PC-9 (cell line): ENCODE measurements at regions not wholly inside any gene's neighbourhood (a gene's known extent, or its start where the extent isn't known, plus 50 kb on each side); places are given as distances from the start of the nearest gene placed in this dataset.
A peak's percentile ranks its signal among the peaks of the same experiment; 100 is the strongest.

Experiments used
- BruUV-seq: library from RNA; stranded (reverse); fragments of 400-500 nt; replicated peaks from 2 replicates; lab custom pipeline; 2021; lab: Mats Ljungman, UMichigan
- CTCF ChIA-PET: fragments of 300-600 bp; sonication (Branson Sonifier 250); formaldehyde crosslinking; loops from one replicate; lab custom pipeline; 2022; ENCODE audit warnings: antibody characterized with exemption; lab: Charles Lee
- POLR2A ChIA-PET: fragments of 300-600 bp; sonication (Branson Sonifier 250); formaldehyde crosslinking; loops from one replicate; lab custom pipeline; 2022; ENCODE audit warnings: antibody characterized with exemption; ENCODE audit not compliant: unreplicated experiment; lab: Charles Lee
- DNase-seq, 2 experiments: peaks; one replicate each; pipeline versions ENCODE4 v3.0.0 to v3.0.0-alpha.2; 2015 to 2022; ENCODE audit warnings: mixed read lengths in 1 of 2
- H2AFZ ChIP-seq: fragments of 200-600 bp; sonication (generic); 2 replicates; pipeline ENCODE4 v1.8.1; 2017; ENCODE audit warnings: antibody characterized with exemption
- H3F3A ChIP-seq: fragments of 200-600 bp; sonication (generic); 2 replicates; pipeline ENCODE4 v1.8.1; 2017; ENCODE audit warnings: antibody characterized with exemption, mild to moderate bottlenecking, low read depth; ENCODE audit not compliant: insufficient read depth
- H3K27ac ChIP-seq: fragments of 200-600 bp; sonication (generic); 2 replicates; pipeline ENCODE4 v1.6.1; 2016; ENCODE audit warnings: mixed run types
- H3K27me3 ChIP-seq: fragments of 200-600 bp; sonication (generic); 2 replicates; pipeline ENCODE4 v1.6.1; 2016; ENCODE audit warnings: low read depth, mixed run types; ENCODE audit not compliant: insufficient read depth
- H3K36me3 ChIP-seq: fragments of 200-600 bp; sonication (generic); 2 replicates; pipeline ENCODE4 v1.6.1; 2016; ENCODE audit warnings: low read depth, mixed run types
- H3K4me1 ChIP-seq: fragments of 200-600 bp; sonication (generic); replicated peaks from 2 replicates; pipeline ENCODE4 v1.6.1; 2016; ENCODE audit warnings: mixed run types; ENCODE audit not compliant: insufficient read depth
- H3K4me2 ChIP-seq: fragments of 200-600 bp; sonication (generic); 2 replicates; pipeline ENCODE4 v1.6.1; 2017; ENCODE audit warnings: mixed run types
- H3K4me3 ChIP-seq: fragments of 200-600 bp; sonication (generic); 2 replicates; pipeline ENCODE4 v1.6.1; 2016; ENCODE audit warnings: mixed run types
- H3K79me2 ChIP-seq: fragments of 200-600 bp; sonication (generic); 2 replicates; pipeline ENCODE4 v1.6.1; 2017; ENCODE audit warnings: low read depth, mixed run types
- H3K9me2 ChIP-seq: fragments of 200-600 bp; sonication (generic); 2 replicates; pipeline ENCODE4 v1.8.1; 2017; ENCODE audit warnings: mild to moderate bottlenecking; ENCODE audit not compliant: insufficient read depth
- H3K9me3 ChIP-seq: fragments of 200-600 bp; sonication (generic); 2 replicates; pipeline ENCODE4 v1.8.1; 2016; ENCODE audit warnings: low read depth; ENCODE audit not compliant: insufficient read depth
- H4K20me1 ChIP-seq: fragments of 200-600 bp; sonication (generic); 2 replicates; pipeline ENCODE4 v1.8.1; 2017; ENCODE audit not compliant: insufficient read depth
- EZH2 ChIP-seq: fragments of 200-600 bp; sonication (generic); IDR thresholded peaks from 2 replicates; pipeline ENCODE4 v1.8.0; 2017; ENCODE audit warnings: antibody characterized with exemption, low read depth
- intact Hi-C: fragments of 100-400 bp; cut with micrococcal nuclease; formaldehyde crosslinking; loops from one replicate; pipeline ENCODE4 v1.10.0; 2022; ENCODE audit not compliant: unreplicated experiment
- TF ChIP-seq, protein P1 (sequence below): fragments of 200-600 bp; sonication (generic); conservative IDR thresholded peaks from 2 replicates; pipeline ENCODE4 v1.6.1; 2017; ENCODE audit warnings: mixed run types, antibody characterized with exemption, mild to moderate bottlenecking, moderate library complexity

DNA sequence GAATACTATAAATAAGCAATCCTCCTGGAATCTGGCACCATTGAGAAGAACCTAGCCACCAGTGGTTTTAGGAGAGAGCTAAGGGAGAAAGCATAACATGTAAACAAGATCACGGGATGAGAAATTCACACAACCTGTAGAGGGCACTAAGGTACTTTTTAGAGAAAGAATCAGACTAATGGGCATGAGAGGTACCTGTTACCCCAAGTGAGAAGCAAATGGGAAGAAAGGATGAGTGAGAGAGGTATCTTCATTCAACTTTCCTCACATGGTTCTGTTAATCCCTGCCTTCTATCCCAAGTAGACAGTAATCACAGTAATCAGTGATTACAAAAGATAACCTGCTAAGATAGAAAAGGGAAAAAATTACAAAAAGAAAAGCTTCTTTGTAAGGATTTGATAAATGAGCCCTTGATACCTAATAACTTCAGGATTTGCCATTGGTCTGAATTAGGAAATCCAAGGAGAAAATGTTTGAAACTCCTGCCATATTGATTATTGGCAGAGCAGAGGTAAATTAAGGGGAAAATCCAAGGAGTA lies 251.1 kb upstream of the ADGRL2 start:
- Histone ChIP-seq H3K9me2 (no peaks in the 10 kb centered on the region), H4K20me1 (no peaks in the 10 kb centered on the region), H3K27ac (no peak overlapping the region), H3F3A (0 out of 2 replicates have a peak, but pooled peaks cover 7% of the 10 kb centered on the region), H3K79me2 (no peaks in the 10 kb centered on the region), H3K4me2 (no peak overlapping the region), H3K4me3 (no peak overlapping the region), H2AFZ (no peak overlapping the region), H3K36me3 (no peaks in the 10 kb centered on the region), H3K4me1 (peaks cover 23% of the 10 kb centered on the region), H3K27me3 (no peaks in the 10 kb centered on the region), H3K9me3 (no peaks in the 10 kb centered on the region; the same call in 1 of the 2 replicates)
- TF ChIP-seq, protein P1, sequence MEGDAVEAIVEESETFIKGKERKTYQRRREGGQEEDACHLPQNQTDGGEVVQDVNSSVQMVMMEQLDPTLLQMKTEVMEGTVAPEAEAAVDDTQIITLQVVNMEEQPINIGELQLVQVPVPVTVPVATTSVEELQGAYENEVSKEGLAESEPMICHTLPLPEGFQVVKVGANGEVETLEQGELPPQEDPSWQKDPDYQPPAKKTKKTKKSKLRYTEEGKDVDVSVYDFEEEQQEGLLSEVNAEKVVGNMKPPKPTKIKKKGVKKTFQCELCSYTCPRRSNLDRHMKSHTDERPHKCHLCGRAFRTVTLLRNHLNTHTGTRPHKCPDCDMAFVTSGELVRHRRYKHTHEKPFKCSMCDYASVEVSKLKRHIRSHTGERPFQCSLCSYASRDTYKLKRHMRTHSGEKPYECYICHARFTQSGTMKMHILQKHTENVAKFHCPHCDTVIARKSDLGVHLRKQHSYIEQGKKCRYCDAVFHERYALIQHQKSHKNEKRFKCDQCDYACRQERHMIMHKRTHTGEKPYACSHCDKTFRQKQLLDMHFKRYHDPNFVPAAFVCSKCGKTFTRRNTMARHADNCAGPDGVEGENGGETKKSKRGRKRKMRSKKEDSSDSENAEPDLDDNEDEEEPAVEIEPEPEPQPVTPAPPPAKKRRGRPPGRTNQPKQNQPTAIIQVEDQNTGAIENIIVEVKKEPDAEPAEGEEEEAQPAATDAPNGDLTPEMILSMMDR: peak; percentile 80
- no peak for TF ChIP-seq EZH2
- CTCF ChIA-PET: interaction anchor here (1.0 to 1.3 kb wide), 2 partner anchors 146 to 211 kb away, joined by 3 to 8 read pairs; no protein-coding TSS in a partner anchor
- intact Hi-C loops: loop anchor here (2.0 kb wide), 4 partner anchors 139 to 251 kb away; partner anchors contain the start of gene ADGRL2
- POLR2A ChIA-PET: interaction anchor here (0.6 kb wide), 1 partner anchor 727 kb away, joined by 5 read pairs; no protein-coding TSS in a partner anchor
- DNase-seq: peak; percentile 5 to 69
- BruUV-seq: no TSS peak

DNA sequence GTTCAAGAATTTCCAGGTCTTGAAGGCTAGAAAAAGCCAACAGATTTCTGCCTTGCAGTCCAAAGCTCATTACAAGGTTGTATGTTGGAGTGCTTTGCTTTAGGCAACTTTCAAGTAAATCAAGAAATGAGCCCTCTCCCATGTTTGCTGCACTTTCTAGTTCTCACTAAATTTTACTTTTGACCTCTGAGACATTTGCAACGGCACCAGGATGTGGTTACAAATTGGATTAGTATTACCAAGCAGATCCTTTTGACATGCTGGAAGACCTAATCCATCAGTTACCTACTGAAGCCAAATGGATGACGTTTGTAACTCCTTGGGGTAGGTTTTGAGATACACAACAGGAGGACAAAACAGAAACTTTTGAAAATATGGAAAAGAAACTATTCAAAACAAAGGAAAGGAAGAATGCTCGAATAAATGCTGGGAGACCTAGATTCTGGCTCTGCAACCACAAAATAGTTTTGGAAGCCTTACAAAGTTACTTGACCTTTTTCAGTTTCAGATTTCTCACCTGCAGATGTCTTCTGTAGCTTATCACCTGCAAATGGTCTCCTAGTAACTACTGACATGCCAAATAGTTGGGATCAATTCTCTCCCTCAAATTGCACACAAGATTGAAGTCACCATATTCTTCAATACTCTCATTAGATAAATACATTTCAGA lies 251.7 kb upstream of the ADGRL2 start:
- TF ChIP-seq, protein P1: no peak
- TF ChIP-seq EZH2: no peak
- Histone ChIP-seq H3K9me3 (no peaks in the 10 kb centered on the region; the same call in 1 of the 2 replicates), H3K4me2 (no peak overlapping the region), H3K27ac (no peak overlapping the region), H3F3A (0 out of 2 replicates have a peak, but pooled peaks cover 7% of the 10 kb centered on the region), H3K79me2 (no peaks in the 10 kb centered on the region), H3K4me1 (peaks cover 23% of the 10 kb centered on the region), H3K4me3 (no peak overlapping the region), H3K36me3 (no peaks in the 10 kb centered on the region), H3K27me3 (no peaks in the 10 kb centered on the region), H2AFZ (no peak overlapping the region), H4K20me1 (no peaks in the 10 kb centered on the region), H3K9me2 (no peaks in the 10 kb centered on the region)
- POLR2A ChIA-PET: interaction anchor here (0.6 kb wide), 1 partner anchor 726 kb away, joined by 5 read pairs; no protein-coding TSS in a partner anchor
- DNase-seq: no peak
- BruUV-seq: no TSS peak
- intact Hi-C loops: loop anchor here (2.0 kb wide), 1 partner anchor 252 kb away; the partner anchor contains the start of gene ADGRL2
- CTCF ChIA-PET: interaction anchor here (0.6 to 1.0 kb wide), 2 partner anchors 147 to 448 kb away, joined by 3 read pairs; no protein-coding TSS in a partner anchor

DNA sequence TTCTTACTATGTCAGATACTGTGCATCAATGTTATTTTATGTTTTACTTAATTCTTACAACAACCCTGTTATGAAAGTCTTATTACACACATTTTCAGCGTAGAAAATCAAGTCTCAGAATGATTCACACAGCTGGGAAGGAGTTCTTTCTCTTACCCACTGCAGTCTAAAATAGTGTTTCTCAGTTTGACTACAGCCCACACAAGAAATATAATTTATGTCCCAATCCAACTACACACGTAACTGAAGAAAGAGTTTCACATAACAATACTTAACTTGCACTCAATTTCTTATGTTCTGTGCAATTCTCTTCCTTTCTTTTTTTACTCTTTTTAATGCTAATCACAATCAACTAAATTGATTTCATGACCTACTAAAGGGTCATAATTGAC lies 252.8 kb upstream of the ADGRL2 start:
- Histone ChIP-seq H2AFZ (no peak overlapping the region), H3K36me3 (no peaks in the 10 kb centered on the region), H3K4me3 (no peak overlapping the region), H3K27ac (no peak overlapping the region), H3F3A (0 out of 2 replicates have a peak, but pooled peaks cover 7% of the 10 kb centered on the region), H3K4me1 (peaks cover 23% of the 10 kb centered on the region), H3K9me3 (no peaks in the 10 kb centered on the region), H4K20me1 (no peaks in the 10 kb centered on the region), H3K4me2 (no peak overlapping the region), H3K27me3 (no peaks in the 10 kb centered on the region), H3K79me2 (no peaks in the 10 kb centered on the region), H3K9me2 (no peaks in the 10 kb centered on the region)
- DNase-seq: no peak
- no TSS peak for BruUV-seq
- POLR2A ChIA-PET: no interaction called here
- intact Hi-C loops: loop anchor here (2.0 kb wide), 1 partner anchor 253 kb away; the partner anchor contains the start of gene ADGRL2
- TF ChIP-seq, protein P1: no peak
- TF ChIP-seq EZH2: no peak
- CTCF ChIA-PET: no interaction called here
